Hematopoietic multipotent progenitor cell treated with erythropoietin and hydrocortisone succinate and interleukin-3 and kit ligand, for 17 days (in vitro differentiated cells): ENCODE measurements at regions not wholly inside any gene's neighbourhood (a gene's known extent, or its start where the extent isn't known, plus 50 kb on each side); places are given as distances from the start of the nearest gene placed in this dataset.

ENCODE experiments used
- DNase-seq: peaks from one replicate; pipeline ENCODE4 v3.0.0-alpha.2; 2015; ENCODE audit warnings: low spot score

DNA sequence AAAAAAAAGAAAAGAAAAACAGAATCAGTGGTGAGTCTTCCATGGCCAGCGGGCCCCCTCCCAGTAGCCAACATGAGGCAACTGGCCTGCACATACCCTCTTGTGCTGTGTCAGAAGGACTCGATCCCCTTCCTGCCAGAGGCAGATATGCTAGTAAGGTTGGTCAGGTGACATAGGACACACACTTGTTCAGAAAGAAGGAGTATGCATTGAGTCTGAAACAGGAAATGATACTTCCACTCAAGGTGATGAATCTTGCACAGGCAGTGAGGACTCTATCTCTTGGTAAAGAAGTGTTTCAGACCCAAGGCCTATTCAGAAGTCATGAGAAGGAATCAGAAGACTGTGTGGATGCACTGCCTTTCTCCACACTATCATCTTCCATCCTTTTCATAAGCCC is 269.7 kb upstream of the FAR2 start:
- DNase-seq: no peak

DNA sequence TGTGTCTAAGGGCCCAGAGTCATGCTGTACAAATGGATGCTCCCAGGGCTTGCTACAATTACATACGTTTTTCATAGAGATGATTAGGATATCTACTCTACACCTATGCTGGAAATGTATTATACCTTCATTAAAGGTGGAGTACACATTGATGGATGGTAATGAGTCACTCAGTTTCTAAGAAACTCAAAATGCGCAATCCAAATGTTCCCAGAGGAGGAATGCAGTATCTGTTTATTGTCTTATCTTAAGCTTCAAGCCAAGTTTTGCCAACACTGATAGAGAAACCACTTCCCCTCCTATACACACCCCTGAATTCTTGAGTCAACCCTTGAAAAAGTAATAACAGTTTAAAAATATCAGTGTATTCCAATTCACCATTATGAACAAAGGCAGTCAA is 266.6 kb upstream of the FAR2 start:
- DNase-seq: no peak

DNA sequence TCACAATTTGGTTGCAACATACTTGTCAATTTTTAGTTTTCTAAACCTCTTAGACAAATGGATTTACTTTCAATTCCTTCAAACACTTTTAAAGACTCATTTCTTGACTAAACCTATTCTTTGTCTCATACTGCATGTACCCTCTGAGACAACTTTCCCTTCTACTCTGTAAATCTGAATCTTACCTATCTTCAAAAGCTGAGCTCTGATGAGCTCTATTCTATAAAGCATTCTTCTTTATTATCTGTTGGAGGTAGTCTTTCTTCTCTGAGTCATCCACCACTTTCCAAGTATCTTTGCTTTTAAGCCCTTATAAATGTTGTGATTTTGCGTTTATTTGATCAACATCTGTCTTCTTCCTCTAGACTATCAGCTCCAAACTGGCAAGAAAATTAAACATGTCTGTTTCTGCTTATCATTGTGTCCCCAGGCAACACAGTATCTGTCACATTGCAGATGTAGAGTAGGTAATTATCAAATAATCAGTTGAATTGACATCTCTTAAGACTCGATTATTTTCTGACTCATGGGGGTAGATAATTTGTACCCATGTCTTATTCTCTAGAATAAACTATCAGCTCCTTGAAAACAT is 265.6 kb upstream of the FAR2 start:
- no peak for DNase-seq

DNA sequence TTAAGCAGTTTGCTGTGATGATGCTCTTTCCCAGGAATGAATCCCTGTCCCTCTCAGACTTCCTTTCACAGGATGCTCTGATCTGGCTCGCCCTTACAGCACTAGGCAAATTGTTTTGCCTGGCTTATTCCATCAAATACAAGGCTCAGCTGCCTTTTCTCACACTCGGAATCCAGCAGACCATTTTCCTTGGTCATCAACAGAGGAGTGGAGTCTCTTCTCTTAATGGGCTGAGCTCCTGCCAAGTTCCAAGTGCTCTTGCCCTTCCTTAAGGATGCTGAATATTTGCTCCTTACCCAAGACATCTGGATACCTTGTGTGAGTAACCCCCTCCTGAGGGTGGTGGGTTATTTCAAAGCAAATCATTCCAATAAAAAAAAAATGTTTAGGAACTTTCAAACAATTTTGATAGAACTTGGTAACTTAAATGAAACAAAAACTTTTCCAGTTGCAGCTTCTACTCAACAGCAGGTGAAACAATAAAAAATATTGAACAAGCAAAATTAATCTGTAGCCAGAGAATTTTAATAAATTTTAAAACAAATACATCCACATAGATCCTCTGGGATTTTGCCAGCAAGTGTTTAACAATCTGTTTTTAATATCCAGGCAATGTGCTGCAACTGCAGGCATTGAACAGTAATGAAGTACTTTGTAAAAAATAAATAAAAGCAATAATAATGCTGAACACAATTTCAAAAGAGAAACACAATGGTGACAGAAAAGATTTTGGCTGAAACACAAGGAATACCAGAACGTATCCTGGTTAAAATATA is 264.0 kb upstream of the FAR2 start:
- no peak for DNase-seq

DNA sequence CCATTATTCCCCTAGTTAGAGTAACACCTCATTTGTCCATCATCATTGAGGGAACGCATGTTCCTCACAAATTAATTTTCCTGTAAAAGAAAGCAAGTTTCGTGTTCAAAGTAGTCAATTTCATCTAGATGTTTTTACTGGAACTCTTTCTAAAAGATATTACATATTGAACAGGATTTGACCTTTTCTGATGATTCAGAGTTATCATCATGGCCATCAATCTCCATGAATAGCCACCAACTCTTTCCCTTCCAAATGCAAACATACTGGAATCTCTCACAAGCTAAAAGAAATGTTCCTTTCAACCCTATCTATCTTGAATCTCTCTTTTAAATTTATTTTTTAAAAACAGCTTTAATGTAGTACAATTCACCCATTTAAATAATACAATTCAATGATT is 263.1 kb upstream of the FAR2 start:
- no peak for DNase-seq

DNA sequence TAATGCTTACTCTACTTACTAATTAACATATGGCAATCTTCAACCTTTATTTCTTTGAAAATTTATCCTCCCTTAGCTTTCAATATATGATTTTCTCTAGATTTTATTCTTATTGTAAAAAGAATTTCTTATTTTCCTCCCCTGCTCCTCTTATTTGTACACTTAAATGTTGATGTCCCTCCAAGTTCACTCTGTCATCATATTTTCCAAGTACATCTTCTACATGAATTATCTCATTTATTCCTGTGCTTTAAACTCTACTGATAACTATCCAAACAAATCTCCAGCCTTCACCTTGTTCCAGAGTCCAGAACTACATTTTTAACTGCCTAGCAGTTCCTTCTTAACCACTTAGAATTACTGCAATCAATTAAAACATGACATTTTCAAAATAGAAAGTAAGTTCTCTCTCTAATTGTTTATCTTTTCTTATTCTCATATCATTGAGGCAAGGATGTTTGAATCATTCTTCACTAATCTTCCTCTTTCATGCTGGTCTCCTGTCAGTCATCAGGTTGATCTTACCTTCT is 261.6 kb upstream of the FAR2 start:
- DNase-seq: no peak

DNA sequence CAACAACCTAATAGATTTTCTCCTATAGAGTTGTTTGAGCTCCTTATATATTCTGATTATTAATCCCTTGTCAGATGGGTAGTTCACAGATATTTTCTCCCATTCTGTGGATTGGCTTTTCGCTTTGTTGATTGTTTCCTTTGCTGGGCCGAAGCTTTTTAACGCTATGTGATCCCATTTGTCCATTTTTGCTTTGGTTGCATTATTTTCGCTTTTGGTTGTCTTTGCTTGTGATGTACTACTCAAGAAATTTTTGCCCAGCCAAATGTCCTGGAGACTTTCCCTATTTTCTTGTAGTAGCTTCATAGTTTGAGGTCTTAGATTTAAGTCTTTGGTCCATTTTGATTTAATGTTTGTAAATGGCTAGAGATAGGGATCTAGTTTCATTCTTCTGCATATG is 258.4 kb upstream of the FAR2 start:
- no peak for DNase-seq

DNA sequence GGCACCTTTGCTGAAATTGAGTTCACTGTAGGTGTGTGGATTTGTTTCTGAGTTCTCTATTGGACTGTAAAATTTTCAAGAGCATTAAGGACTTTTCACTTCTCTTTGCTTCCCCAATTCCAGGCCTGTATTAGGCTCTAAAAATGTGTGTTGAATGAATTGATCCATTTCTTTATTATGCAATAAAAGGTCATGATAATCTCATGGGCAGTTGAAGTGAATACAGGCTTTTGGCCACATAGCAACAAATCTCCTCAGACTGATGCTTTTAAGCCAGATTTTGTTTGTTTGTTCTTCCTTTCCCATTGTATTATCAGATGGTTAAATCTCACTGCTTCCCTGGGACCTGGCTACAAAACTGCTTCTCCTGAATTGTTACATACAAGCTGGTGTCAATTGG is 258.0 kb upstream of the FAR2 start:
- no peak for DNase-seq

DNA sequence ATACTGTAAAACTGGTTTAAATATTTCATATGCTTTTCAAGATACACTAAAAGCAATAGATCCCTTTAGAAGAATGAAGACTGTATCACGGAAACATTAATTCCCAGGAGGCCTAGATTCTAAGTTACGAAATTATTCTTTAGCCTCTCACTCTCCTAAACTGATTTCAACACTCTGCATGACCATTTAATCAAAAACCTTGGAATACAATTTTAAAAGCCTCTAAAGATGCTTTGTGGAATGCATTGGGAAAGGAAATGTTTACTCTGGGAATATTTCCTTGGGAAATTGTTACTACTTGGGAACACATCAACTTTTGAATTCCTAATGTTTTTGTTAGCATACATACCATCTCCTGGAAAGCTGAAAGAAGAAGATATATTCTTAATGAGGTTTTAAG is 255.7 kb upstream of the FAR2 start:
- no peak for DNase-seq

DNA sequence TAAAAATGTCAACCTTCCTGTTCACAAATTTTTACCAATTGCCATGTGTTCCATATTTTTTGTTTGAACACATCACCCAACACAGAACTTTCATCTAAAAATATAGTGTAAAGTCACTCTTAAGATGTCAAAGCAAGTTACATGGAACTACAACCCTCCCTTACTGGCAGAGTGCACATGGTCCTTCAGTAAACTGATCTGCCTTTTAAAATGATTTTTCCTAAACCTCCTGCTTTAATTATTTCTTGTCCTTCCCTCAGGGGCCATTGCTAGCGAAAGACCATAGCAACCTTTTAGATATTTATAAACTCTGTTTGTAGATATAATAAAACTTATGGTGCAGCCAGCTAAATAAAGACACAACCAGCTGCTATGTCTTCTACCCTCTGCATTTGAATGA is 255.2 kb upstream of the FAR2 start:
- DNase-seq: no peak

DNA sequence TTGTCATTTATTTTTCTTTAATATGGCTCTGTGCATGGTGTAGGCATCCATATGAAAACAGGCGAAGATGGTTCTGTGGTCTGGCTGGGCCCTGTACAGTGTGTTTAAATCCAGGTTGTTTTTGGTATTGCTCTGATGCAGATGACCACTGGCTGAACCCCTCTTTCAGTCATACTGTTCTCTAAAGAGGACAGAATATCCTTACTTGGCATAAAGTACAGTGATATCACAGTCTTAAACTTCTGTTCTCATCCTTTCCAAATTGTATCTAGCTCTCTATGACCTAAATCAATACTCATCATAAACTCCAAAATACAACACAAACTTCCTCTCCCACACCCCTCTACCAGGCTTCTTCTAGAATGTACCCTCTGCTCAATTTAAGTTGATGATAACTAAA is 252.7 kb upstream of the FAR2 start:
- no peak for DNase-seq

DNA sequence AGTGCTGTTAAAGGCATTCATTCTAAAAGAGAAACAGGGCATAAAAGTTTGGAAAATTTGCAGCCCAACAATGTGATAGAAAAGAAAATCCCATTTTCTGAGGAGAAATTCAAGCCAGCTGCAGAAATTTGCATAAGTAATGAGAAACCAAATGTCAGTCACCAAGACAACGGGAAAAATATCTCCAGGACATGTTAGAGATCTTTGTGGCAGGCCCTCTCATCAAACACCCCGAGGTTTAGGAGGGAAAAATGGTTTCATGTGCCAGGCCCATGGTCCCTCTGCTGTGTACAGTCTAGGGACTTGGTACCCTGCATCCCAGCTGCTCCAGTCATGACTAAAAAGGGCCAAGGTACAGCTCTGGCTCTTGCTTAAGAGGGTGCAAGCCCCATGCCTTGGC is 251.0 kb upstream of the FAR2 start:
- DNase-seq: no peak

DNA sequence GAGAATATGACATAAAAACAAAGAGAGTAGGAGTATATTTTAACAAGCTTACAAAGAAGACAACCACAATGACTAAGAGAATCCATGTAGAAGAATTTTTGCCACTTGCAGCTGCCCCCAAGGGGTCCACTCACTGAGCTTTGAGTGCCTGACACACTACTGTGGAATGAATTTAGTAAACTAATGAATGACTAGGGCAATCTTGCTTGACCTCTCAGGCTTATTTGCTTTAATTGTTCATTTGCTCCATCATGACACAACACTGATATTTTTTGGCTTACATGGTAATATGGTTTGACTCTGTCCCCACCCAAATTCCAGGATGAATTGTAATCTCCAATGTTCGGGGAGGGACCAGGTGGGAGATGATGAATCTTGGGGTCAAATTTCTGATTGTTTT is 249.1 kb upstream of the FAR2 start:
- DNase-seq: no peak

DNA sequence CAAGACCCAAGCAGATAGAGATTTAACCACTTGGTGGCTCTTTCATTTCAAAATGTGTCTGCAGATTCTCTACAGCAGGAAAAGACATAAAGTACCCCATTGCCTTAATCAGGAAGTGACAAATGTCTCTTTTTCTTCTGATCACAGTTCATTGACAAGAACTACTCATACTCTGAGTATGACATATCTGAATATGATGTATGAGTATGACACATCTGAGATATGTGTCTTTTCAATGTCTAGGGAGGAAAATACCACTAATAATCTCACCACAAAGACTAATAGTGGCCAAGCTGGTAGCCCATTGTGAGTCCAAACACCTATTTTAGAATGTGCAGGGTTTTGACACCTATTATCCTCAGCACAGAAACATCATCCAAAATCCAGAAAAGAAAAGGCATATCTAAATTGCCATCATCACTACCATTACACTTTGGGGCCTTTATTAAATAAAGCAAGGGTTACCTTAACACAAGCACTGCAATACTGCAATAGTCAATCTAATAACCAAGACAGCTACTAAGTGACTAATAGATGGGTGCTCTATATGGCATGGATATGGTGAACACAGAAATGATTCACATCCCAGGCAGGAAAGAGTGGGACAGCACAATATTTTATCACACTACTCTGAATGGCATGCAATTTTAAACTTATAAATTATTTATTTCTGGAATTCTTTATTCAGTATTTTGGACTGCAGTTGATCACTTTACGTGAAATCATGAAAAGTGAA is 243.7 kb upstream of the FAR2 start:
- no peak for DNase-seq

DNA sequence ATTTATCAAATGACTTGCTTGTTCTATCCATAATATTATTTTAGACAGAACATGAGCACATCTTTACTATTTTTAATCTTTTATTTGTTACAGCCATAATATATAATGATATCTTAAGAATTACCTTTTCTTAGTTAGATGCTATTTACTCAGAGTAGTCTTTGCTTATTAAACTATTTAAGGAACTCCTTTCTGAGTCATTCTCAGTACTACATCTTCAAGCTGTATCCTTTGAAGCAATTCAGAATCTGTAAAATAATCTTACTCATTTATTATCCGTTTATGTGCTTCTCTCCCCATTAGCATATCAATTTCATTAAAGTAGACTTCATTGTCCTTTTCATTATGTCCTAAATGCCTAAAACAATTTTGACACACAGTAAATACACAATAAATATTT is 240.4 kb upstream of the FAR2 start:
- DNase-seq: no peak

DNA sequence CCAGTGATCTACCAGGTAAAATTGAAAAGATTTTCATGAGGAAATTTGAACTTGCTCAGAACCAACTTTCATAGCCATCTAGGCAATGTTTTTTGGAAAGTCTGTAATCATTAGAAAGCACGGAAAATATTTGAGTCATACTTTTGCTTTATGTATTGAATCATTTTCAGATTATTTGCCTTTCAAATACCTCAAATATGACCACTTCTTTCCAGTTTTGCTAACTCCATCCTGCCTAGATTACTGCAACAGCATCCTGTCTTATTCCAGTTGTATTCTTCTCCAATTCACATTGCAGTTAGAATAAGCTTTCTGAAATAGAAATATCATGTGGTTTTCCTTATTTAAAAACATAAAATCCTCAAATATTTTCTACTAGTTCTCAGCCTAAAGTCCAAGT is 239.8 kb upstream of the FAR2 start:
- no peak for DNase-seq

DNA sequence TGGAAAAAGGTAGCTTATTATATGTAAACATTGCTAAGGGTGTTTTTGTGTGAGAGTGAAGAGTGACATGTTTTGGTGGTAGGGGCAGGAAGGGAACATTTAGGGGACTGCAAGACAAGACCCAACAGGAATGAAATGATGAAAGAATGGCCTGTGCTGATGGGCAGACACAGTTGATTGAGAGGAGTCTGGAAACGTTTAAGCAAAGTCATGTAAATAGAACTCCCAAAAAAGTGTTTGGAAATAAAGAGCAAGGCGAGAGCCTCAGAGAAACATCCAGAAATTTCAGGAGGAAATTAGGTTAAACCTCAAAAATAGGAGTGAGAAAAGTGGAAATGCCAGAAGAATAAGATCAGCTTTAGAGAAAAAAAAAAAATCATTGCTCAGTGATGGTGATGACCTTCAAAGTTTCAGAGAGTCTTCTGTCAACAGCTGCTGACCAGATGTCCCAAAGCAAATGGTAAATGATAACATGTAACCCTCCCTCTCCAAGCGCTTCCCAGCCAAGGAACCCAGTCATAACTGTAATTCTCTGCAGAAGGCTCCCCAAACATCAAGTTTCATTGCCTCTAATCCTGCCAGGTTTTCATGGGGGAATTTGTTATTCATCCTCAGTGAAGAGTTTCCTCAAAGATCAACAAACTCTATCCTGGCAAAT is 223.2 kb upstream of the FAR2 start:
- no peak for DNase-seq

DNA sequence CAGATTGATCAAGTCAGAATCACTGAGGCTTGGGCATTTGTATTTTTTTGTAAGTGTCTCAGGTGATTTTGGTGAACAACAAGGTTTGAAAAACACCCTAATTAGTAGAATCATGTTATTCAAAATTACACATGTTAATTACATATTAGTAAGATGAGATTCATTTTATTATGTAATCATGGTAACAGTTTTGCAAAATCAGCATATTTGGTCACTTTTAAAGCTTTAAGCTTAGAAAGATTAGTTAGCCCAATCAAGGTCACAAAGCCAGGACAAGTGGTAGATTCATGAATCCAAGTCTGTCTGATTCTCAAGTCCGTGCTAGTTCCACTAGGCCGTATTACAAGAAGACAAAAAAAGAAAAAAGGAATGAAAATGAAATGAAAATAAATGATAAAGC is 218.4 kb upstream of the FAR2 start:
- DNase-seq: no peak

DNA sequence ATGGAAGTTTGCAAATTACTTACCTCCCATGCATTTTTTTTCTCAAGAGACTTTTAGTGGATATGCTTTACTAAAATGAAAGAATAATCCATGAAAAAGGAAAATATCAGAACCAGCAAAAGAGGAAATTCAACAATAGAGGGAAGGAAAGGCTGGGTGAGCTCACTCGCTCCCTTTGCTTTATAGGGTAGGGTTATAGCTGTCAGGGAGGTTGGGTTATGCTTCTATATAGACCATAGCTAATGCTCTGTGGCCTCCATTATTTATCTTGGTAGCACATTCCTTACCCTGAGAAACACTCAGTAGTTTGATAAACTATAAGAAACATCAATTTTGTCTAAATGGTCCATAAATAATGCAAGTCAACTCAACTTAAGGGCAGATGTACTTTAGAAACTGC is 215.9 kb upstream of the FAR2 start:
- DNase-seq: no peak

DNA sequence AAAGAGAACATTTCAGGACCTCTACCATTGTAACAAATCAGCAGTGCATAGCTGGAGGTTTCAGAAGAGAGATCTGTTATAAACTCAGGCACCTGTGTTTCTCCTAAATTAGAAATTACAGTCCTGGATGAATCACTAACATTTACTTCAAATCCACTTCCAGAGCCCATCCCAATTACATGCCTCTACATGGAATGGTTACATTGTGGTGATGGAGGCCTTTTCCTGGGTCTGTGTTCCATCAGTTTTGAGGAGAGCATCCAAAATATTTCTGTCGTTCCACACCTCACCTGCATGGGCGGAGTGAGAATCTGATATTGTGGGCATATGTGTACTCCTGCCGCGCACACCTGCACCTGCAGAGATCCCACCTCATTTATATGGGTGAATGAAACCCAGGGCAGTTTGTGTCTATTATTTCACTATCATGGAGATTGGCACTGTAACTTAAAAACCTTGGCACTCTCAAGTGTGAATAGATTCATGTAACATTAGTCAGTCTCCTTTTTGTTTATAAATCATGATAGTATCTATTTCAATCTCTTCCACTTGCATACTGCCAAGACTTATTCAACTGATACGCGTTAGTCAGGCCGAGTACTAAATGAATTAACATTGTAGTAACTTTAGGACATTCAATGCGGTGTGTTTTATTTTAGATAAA is 215.1 kb upstream of the FAR2 start:
- DNase-seq: no peak

DNA sequence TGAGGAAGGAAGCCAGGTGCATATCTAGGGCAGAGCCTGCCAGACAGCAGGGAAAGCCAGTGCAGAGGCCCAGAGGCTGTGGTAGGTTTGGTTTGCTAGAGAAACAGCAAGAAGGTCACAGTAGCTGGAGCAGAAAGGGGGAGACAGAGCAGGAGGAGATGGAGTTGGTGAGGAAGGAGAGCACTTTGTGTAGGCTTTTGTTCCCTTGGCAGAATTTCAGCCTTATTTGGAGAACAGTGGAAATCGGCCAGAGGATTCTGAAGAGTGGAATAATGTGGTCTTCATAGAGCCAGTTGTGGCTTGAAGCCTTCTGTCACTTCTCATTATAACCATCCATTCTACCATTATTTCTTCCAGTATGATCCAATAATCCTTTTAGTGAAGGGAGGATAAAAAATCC is 212.9 kb upstream of the FAR2 start:
- DNase-seq: no peak

DNA sequence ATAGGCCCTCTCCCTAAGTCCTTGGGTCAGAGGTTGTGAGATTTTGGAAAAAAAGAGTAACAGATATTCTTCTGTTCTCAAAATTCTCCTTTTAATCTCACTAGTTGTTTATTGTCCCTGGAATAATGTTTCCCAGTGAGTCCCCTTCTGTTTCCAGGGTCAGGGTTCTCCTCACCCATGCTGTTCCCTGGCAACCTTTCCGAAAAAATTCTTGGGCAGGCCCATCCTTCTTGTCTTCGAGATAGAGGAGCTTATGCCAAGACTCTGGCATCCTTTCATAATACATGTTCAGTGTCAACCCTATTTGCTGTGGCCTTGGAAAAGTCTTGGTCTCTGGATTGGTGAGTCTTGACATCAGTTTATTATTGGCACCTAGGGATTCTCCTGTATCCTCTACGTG is 212.4 kb upstream of the FAR2 start:
- DNase-seq: no peak
